Adrenal gland (tissue), 9 donors: ENCODE measurements at regions not wholly inside any gene's neighbourhood (a gene's known extent, or its start where the extent isn't known, plus 50 kb on each side); places are given as distances from the start of the nearest gene placed in this dataset.

Source experiments
- DNase-seq, 7 donors: peaks; one replicate each; pipeline ENCODE4 v3.0.0-alpha.2; 2019 to 2020
- H3K27ac ChIP-seq, 5 donors: fragments of 200-600 bp; sonication (generic) in 4 of 5; 1 replicate in 3 of 5; 2 replicates in 2 of 5; pipeline versions ENCODE4 v1.5.1 to v1.8.0; 2016 to 2020; ENCODE audit warnings: mild to moderate bottlenecking in 1 of 5
- H3K27me3 ChIP-seq: fragments of 200-600 bp; 2 replicates; pipeline ENCODE4 v1.8.0; 2021
- H3K36me3 ChIP-seq, 2 donors: fragments of 200-600 bp; replicated peaks in 1 of 2; 1 replicate in 1 of 2; 2 replicates in 1 of 2; pipeline versions ENCODE4 v1.5.1 to v1.8.0; 2018 to 2022
- H3K4me1 ChIP-seq, 2 donors: fragments of 200-600 bp; replicated peaks in 1 of 2; 1 replicate in 1 of 2; 2 replicates in 1 of 2; pipeline versions ENCODE4 v1.5.1 to v1.8.0; 2018 to 2021
- H3K4me3 ChIP-seq, 4 donors: fragments of 200-600 bp; sonication (generic) in 3 of 4; one replicate each; pipeline ENCODE4 v1.5.1; 2016 to 2018
- H3K9me3 ChIP-seq, 3 donors: fragments of 200-600 bp; sonication (generic) in 1 of 3; replicated peaks in 1 of 3; 1 replicate in 2 of 3; 2 replicates in 1 of 3; pipeline versions ENCODE4 v1.5.1 to v1.8.0; 2016 to 2021
- CTCF ChIP-seq, 6 experiments: fragments of 450-650 bp in 4 of 6; fragments of 200-600 bp in 2 of 6; sonication (generic) in 1 of 6; IDR thresholded peaks; 1 replicate in 5 of 6; 2 replicates in 1 of 6; pipeline versions ENCODE4 v1.5.1 to v1.8.0; 2016 to 2021; ENCODE audit warnings: antibody characterized with exemption in 6 of 6, mild to moderate bottlenecking in 2 of 6, moderate library complexity in 1 of 6
- POLR2A ChIP-seq, 2 donors: fragments of 450-650 bp; IDR thresholded peaks; one replicate each; pipeline ENCODE4 v1.6.1; 2017; ENCODE audit warnings: antibody characterized with exemption in 2 of 2, mild to moderate bottlenecking in 2 of 2, moderate library complexity in 1 of 2
- WGBS, 4 donors: extraction: QIAGEN DNeasy Blood & Tissue Kit in 2 of 4; methylation state at CpG; one replicate each; pipeline versions ENCODE4 v1.1.5 to v1.1.7; 2013 to 2017; 5-methylcytosine and 5-hydroxymethylcytosine counted together
- intact Hi-C, 2 donors: fragments of 100-400 bp; cut with DNase I; formaldehyde crosslinking; loops; one replicate each; pipeline versions ENCODE4 v1.14.1 to v1.15.0; 2022 to 2023
- donor health status: healthy with polysubstance abuse.
- donor health status: Bipolar disorder and iron deficiency.
- donor health status: DM: yes; HTN: yes; CAD: no.
- donor health status: DM: no; HTN: no; CAD: no.
- donor health status: DM: no; HTN: no; CAD: no.

- no peak for TF ChIP-seq POLR2A (IDR thresholded peaks at IDR 0.05)
- TF ChIP-seq CTCF (IDR thresholded peaks at IDR 0.05): no peak
- no peak for DNase-seq
- intact Hi-C loops: no loop called here
- no peak overlapping the region for H3K4me3 ChIP-seq
- 66 to 71% (median 68%) methylated on average over 1 of the region's 1 CpG for WGBS, 4 donors
- no peaks in the 10 kb centered on the region for H3K36me3 ChIP-seq
- no peaks in the 10 kb centered on the region for H3K9me3 ChIP-seq
- no peak overlapping the region for H3K27ac ChIP-seq
- no peaks in the 10 kb centered on the region for H3K27me3 ChIP-seq
- H3K4me1 ChIP-seq: no peaks in the 10 kb centered on the region
Measured at GRCh38 chr21:20814090-20814489, 184.1 kb upstream of the NCAM2 start.

- no peak overlapping the region for H3K27ac ChIP-seq
- peak overlapping the region in 1 of 4 donors; percentile 9 for H3K4me3 ChIP-seq
- no peaks in the 10 kb centered on the region for H3K9me3 ChIP-seq
- intact Hi-C loops: no loop called here
- DNase-seq: no peak
- no peaks in the 10 kb centered on the region for H3K36me3 ChIP-seq
- no peaks in the 10 kb centered on the region for H3K4me1 ChIP-seq
- TF ChIP-seq CTCF (IDR thresholded peaks at IDR 0.05) (no peak), POLR2A (IDR thresholded peaks at IDR 0.05) (no peak)
- no peaks in the 10 kb centered on the region for H3K27me3 ChIP-seq
- 31 to 46% (median 40%) methylated on average over 2 of the region's 2 CpGs for WGBS, 4 donors
Measured at GRCh38 chr21:20822666-20823065, 175.5 kb upstream of the NCAM2 start.

GRCh38 chr21:20852866-20853265 is 145.3 kb upstream of the NCAM2 start:
- Histone ChIP-seq H3K4me3 (no peak overlapping the region), H3K9me3 (no peaks in the 10 kb centered on the region), H3K4me1 (no peaks in the 10 kb centered on the region), H3K27ac (no peak overlapping the region), H3K27me3 (no peaks in the 10 kb centered on the region), H3K36me3 (no peaks in the 10 kb centered on the region)
- no peak for DNase-seq
- 57 to 70% (median 62%) methylated on average over 2 of the region's 2 CpGs for WGBS, 4 donors
- TF ChIP-seq POLR2A (IDR thresholded peaks at IDR 0.05) (no peak), CTCF (IDR thresholded peaks at IDR 0.05) (no peak)
- intact Hi-C loops: no loop called here

- Histone ChIP-seq H3K4me3 (no peak overlapping the region), H3K36me3 (no peaks in the 10 kb centered on the region), H3K4me1 (no peaks in the 10 kb centered on the region), H3K27me3 (no peaks in the 10 kb centered on the region), H3K9me3 (no peaks in the 10 kb centered on the region), H3K27ac (no peak overlapping the region)
- no peak for TF ChIP-seq POLR2A (IDR thresholded peaks at IDR 0.05)
- TF ChIP-seq CTCF (IDR thresholded peaks at IDR 0.05): no peak
- intact Hi-C loops: no loop called here
- WGBS, 4 donors: 38 to 52% (median 44%) methylated on average over 5 of the region's 5 CpGs
- no peak for DNase-seq
Measured at GRCh38 chr21:20856926-20857325, 141.3 kb upstream of the NCAM2 start.
